ENCODE measurements at regions not wholly inside any gene's neighbourhood (a gene's known extent, or its start where the extent isn't known, plus 50 kb on each side); places are given as distances from the start of the nearest gene placed in this dataset.

- H3K27ac ChIP-seq (ENCODE audit: low read depth in 1 of 3, low read length in 2 of 3) = no peak overlapping the region
- no peaks in the 10 kb centered on the region for H3K4me1 ChIP-seq (ENCODE audit: control insufficient read depth in 3 of 3, insufficient read depth in 2 of 3, low read depth in 1 of 3, low read length in 2 of 3)
- DNase-seq (no peak), FAIRE-seq (no peak)
- H3K36me3 ChIP-seq (ENCODE audit: control insufficient read depth in 3 of 3, insufficient read depth in 2 of 3, low read depth in 1 of 3, low read length in 3 of 3) = no peaks in the 10 kb centered on the region
- H3K27me3 ChIP-seq (ENCODE audit: control insufficient read depth in 3 of 3, insufficient read depth in 3 of 3, low read length in 3 of 3) = no peaks in the 10 kb centered on the region
- 67 to 80% (median 75%) methylated on average over 2 of the region's 2 CpGs for WGBS, 3 donors
- no peaks in the 10 kb centered on the region for H3K9me3 ChIP-seq (ENCODE audit: control insufficient read depth in 2 of 2, insufficient read depth in 1 of 2, low read depth in 1 of 2, low read length in 1 of 2)
- H3K4me3 ChIP-seq (ENCODE audit: low read depth in 1 of 3, low read length in 3 of 3) = no peak overlapping the region
Observed at GRCh38 chr2:147792966-147793617, 51.7 kb upstream of the ACVR2A start.

GRCh38 chr2:147790580-147790979 is 54.2 kb upstream of the ACVR2A start:
- WGBS, 3 donors = 84 to 91% (median 90%) methylated on average over 2 of the region's 2 CpGs
- no peaks in the 10 kb centered on the region for H3K36me3 ChIP-seq (ENCODE audit: control insufficient read depth in 3 of 3, insufficient read depth in 2 of 3, low read depth in 1 of 3, low read length in 3 of 3)

GRCh38 chr2:147789720-147790119 is 55.1 kb upstream of the ACVR2A start:
- FAIRE-seq = no peak

More at GRCh38 chr2:147790580-147790979, 54.2 kb upstream of the ACVR2A start:
- Histone ChIP-seq H3K27me3 (ENCODE audit: control insufficient read depth in 3 of 3, insufficient read depth in 3 of 3, low read length in 3 of 3) (no peaks in the 10 kb centered on the region), H3K4me1 (ENCODE audit: control insufficient read depth in 3 of 3, insufficient read depth in 2 of 3, low read depth in 1 of 3, low read length in 2 of 3) (no peaks in the 10 kb centered on the region), H3K4me3 (ENCODE audit: low read depth in 1 of 3, low read length in 3 of 3) (no peak overlapping the region), H3K27ac (ENCODE audit: low read depth in 1 of 3, low read length in 2 of 3) (no peak overlapping the region), H3K9me3 (ENCODE audit: control insufficient read depth in 2 of 2, insufficient read depth in 1 of 2, low read depth in 1 of 2, low read length in 1 of 2) (no peaks in the 10 kb centered on the region)
- FAIRE-seq = no peak
- DNase-seq = no peak

GRCh38 chr2:147789287-147789686 is 55.5 kb upstream of the ACVR2A start:
- DNase-seq (no peak), FAIRE-seq (no peak)
- 66 to 76% (median 71%) methylated on average over 2 of the region's 2 CpGs for WGBS, 3 donors
- Histone ChIP-seq H3K9me3 (ENCODE audit: control insufficient read depth in 2 of 2, insufficient read depth in 1 of 2, low read depth in 1 of 2, low read length in 1 of 2) (no peaks in the 10 kb centered on the region), H3K4me1 (ENCODE audit: control insufficient read depth in 3 of 3, insufficient read depth in 2 of 3, low read depth in 1 of 3, low read length in 2 of 3) (no peaks in the 10 kb centered on the region), H3K36me3 (ENCODE audit: control insufficient read depth in 3 of 3, insufficient read depth in 2 of 3, low read depth in 1 of 3, low read length in 3 of 3) (no peaks in the 10 kb centered on the region), H3K27ac (ENCODE audit: low read depth in 1 of 3, low read length in 2 of 3) (no peak overlapping the region), H3K4me3 (ENCODE audit: low read depth in 1 of 3, low read length in 3 of 3) (no peak overlapping the region), H3K27me3 (ENCODE audit: control insufficient read depth in 3 of 3, insufficient read depth in 3 of 3, low read length in 3 of 3) (no peaks in the 10 kb centered on the region)

More at GRCh38 chr2:147789720-147790119, 55.1 kb upstream of the ACVR2A start:
- Histone ChIP-seq H3K27ac (ENCODE audit: low read depth in 1 of 3, low read length in 2 of 3) (no peak overlapping the region), H3K9me3 (ENCODE audit: control insufficient read depth in 2 of 2, insufficient read depth in 1 of 2, low read depth in 1 of 2, low read length in 1 of 2) (no peaks in the 10 kb centered on the region), H3K4me1 (ENCODE audit: control insufficient read depth in 3 of 3, insufficient read depth in 2 of 3, low read depth in 1 of 3, low read length in 2 of 3) (no peaks in the 10 kb centered on the region), H3K36me3 (ENCODE audit: control insufficient read depth in 3 of 3, insufficient read depth in 2 of 3, low read depth in 1 of 3, low read length in 3 of 3) (no peaks in the 10 kb centered on the region), H3K4me3 (ENCODE audit: low read depth in 1 of 3, low read length in 3 of 3) (no peak overlapping the region), H3K27me3 (ENCODE audit: control insufficient read depth in 3 of 3, insufficient read depth in 3 of 3, low read length in 3 of 3) (no peaks in the 10 kb centered on the region)
- DNase-seq = no peak
- WGBS, 3 donors = 45 to 67% (median 50%) methylated on average over 3 of the region's 3 CpGs

GRCh38 chr2:147782141-147782930 is 62.5 kb upstream of the ACVR2A start:
- no peak for FAIRE-seq

GRCh38 chr2:147779440-147779839 is 65.4 kb upstream of the ACVR2A start:
- FAIRE-seq (no peak), DNase-seq (no peak)
- no peak overlapping the region for H3K27ac ChIP-seq (ENCODE audit: low read depth in 1 of 3, low read length in 2 of 3)
- 57 to 91% (median 78%) methylated on average over 1 of the region's 1 CpG for WGBS, 3 donors
- no peaks in the 10 kb centered on the region for H3K4me1 ChIP-seq (ENCODE audit: control insufficient read depth in 3 of 3, insufficient read depth in 2 of 3, low read depth in 1 of 3, low read length in 2 of 3)
- no peaks in the 10 kb centered on the region for H3K36me3 ChIP-seq (ENCODE audit: control insufficient read depth in 3 of 3, insufficient read depth in 2 of 3, low read depth in 1 of 3, low read length in 3 of 3)
- H3K9me3 ChIP-seq (ENCODE audit: control insufficient read depth in 2 of 2, insufficient read depth in 1 of 2, low read depth in 1 of 2, low read length in 1 of 2) = no peaks in the 10 kb centered on the region
- H3K4me3 ChIP-seq (ENCODE audit: low read depth in 1 of 3, low read length in 3 of 3) = no peak overlapping the region
- peaks cover 0 to 7% (median 0%) of the 10 kb centered on the region in 3 donors for H3K27me3 ChIP-seq (ENCODE audit: control insufficient read depth in 3 of 3, insufficient read depth in 3 of 3, low read length in 3 of 3)

More at GRCh38 chr2:147782141-147782930, 62.5 kb upstream of the ACVR2A start:
- no peak for DNase-seq
- no peaks in the 10 kb centered on the region for H3K4me1 ChIP-seq (ENCODE audit: control insufficient read depth in 3 of 3, insufficient read depth in 2 of 3, low read depth in 1 of 3, low read length in 2 of 3)
- no peak overlapping the region for H3K27ac ChIP-seq (ENCODE audit: low read depth in 1 of 3, low read length in 2 of 3)
- H3K4me3 ChIP-seq (ENCODE audit: low read depth in 1 of 3, low read length in 3 of 3) = no peak overlapping the region
- H3K9me3 ChIP-seq (ENCODE audit: control insufficient read depth in 2 of 2, insufficient read depth in 1 of 2, low read depth in 1 of 2, low read length in 1 of 2) = no peaks in the 10 kb centered on the region
- WGBS, 3 donors = 66 to 67% (median 67%) methylated on average over 4 of the region's 4 CpGs
- H3K36me3 ChIP-seq (ENCODE audit: control insufficient read depth in 3 of 3, insufficient read depth in 2 of 3, low read depth in 1 of 3, low read length in 3 of 3) = no peaks in the 10 kb centered on the region
- H3K27me3 ChIP-seq (ENCODE audit: control insufficient read depth in 3 of 3, insufficient read depth in 3 of 3, low read length in 3 of 3) = no peaks in the 10 kb centered on the region

GRCh38 chr2:147777394-147777793 is 67.4 kb upstream of the ACVR2A start:
- Histone ChIP-seq H3K9me3 (ENCODE audit: control insufficient read depth in 2 of 2, insufficient read depth in 1 of 2, low read depth in 1 of 2, low read length in 1 of 2) (no peaks in the 10 kb centered on the region), H3K27me3 (ENCODE audit: control insufficient read depth in 3 of 3, insufficient read depth in 3 of 3, low read length in 3 of 3) (peaks cover 0 to 7% (median 0%) of the 10 kb centered on the region in 3 donors), H3K36me3 (ENCODE audit: control insufficient read depth in 3 of 3, insufficient read depth in 2 of 3, low read depth in 1 of 3, low read length in 3 of 3) (no peaks in the 10 kb centered on the region), H3K27ac (ENCODE audit: low read depth in 1 of 3, low read length in 2 of 3) (no peak overlapping the region), H3K4me1 (ENCODE audit: control insufficient read depth in 3 of 3, insufficient read depth in 2 of 3, low read depth in 1 of 3, low read length in 2 of 3) (no peaks in the 10 kb centered on the region), H3K4me3 (ENCODE audit: low read depth in 1 of 3, low read length in 3 of 3) (no peak overlapping the region)
- FAIRE-seq (no peak), DNase-seq (no peak)
- 70 to 90% (median 80%) methylated on average over 2 of the region's 2 CpGs for WGBS, 3 donors

GRCh38 chr2:147774805-147775204 is 70.0 kb upstream of the ACVR2A start:
- Histone ChIP-seq H3K4me1 (ENCODE audit: control insufficient read depth in 3 of 3, insufficient read depth in 2 of 3, low read depth in 1 of 3, low read length in 2 of 3) (no peaks in the 10 kb centered on the region), H3K27me3 (ENCODE audit: control insufficient read depth in 3 of 3, insufficient read depth in 3 of 3, low read length in 3 of 3) (peaks cover 0 to 7% (median 0%) of the 10 kb centered on the region in 3 donors), H3K36me3 (ENCODE audit: control insufficient read depth in 3 of 3, insufficient read depth in 2 of 3, low read depth in 1 of 3, low read length in 3 of 3) (no peaks in the 10 kb centered on the region), H3K4me3 (ENCODE audit: low read depth in 1 of 3, low read length in 3 of 3) (no peak overlapping the region), H3K9me3 (ENCODE audit: control insufficient read depth in 2 of 2, insufficient read depth in 1 of 2, low read depth in 1 of 2, low read length in 1 of 2) (no peaks in the 10 kb centered on the region), H3K27ac (ENCODE audit: low read depth in 1 of 3, low read length in 2 of 3) (no peak overlapping the region)
- FAIRE-seq (no peak), DNase-seq (no peak)
- 87 to 93% (median 90%) methylated on average over 3 of the region's 3 CpGs for WGBS, 3 donors
